GM19351 (cell line): ENCODE measurements at regions not wholly inside any gene's neighbourhood (a gene's known extent, or its start where the extent isn't known, plus 50 kb on each side); places are given as distances from the start of the nearest gene placed in this dataset.
"Not testable (repeated sequence)": the region's sequence is repeated elsewhere in the genome, so short reads cannot be mapped to it uniquely, and the experiment has no call there.

Source experiments
- ATAC-seq: cut with Tn5 transposase; IDR thresholded peaks from one replicate; pipeline ENCODE4 v1.9.1; 2021; ENCODE audit warnings: mild to moderate bottlenecking, moderate library complexity; ENCODE audit not compliant: unreplicated experiment

DNA sequence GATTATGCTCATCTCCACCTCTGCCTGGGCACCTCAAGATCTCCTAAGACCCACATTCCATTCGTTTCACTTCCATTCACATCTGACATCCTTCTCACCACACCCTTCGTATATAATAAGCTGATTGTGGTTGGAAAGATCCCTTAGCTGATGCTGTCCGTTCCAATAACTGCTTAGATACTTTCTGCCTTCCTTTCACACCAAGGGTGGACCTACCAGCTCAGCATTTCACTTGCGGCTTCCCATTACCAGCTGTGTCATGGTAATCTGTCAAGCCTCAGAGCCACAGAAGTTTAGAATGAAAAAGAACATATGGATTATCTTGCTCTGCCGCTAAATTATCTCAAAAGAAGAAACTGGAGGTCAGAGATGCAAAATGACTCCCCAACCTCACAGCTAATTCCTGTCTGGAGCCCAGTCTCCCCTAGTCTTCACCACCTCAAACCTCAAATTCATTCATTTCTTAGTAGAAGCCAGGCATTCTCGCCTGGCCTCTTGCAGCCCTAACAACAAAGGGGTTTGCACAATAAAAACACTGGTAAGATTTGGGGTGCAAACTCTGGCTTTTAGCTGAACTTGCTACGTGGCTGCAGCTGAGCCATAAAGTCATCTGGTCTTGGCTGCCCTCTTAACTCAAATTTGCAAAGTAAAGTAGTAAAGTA is 182.8 kb upstream of the HS3ST3A1 start:
- no peak for ATAC-seq

- no peak for ATAC-seq
Observed at GRCh38 chr17:13785981-13786598, 184.4 kb upstream of the HS3ST3A1 start.

DNA sequence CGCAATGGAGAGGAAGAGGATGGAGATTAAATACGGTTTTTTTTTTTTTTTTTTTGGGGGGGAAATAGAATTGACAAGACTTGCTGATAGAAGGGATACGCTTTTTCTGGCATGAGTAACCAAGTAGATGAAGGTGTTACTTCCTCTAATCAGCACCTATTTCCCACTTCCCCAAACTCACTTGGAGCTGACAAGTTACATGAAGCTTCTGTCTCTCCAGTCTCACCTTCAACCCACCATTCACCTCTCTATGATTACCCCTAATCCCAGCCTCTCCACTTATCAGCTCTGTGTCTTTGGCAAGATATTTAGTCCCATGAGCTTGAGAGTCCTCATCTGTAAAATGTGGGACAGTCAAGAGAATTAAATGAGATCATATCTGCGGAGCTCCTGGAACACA is 185.9 kb upstream of the HS3ST3A1 start:
- ATAC-seq: no peak

GRCh38 chr17:13788385-13788784 is 186.7 kb upstream of the HS3ST3A1 start:
- ATAC-seq: no peak

GRCh38 chr17:13792314-13792713 is 190.6 kb upstream of the HS3ST3A1 start:
- no peak for ATAC-seq

GRCh38 chr17:13793951-13794350 is 192.2 kb upstream of the HS3ST3A1 start:
- no peak for ATAC-seq

- no peak for ATAC-seq
Observed at GRCh38 chr17:13797863-13798262, 196.1 kb upstream of the HS3ST3A1 start.

DNA sequence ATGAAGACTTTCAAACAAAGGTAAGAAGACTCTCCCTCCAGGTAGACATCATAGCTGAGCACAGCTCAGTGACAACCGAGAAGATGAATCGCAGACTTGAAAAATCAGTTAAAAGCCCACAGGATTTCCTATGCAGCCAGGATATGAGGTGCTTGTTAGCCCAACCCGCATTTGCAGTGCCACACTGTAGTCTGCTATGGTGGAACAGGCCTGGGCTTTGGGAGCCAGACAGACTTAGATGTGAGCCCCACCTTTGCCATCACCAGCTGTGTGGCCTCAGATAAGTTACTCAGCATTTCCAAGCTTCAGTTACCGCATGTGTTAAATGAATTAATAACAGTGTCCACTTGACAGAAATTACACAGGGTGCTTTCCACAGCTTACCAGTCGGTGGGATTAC is 204.4 kb upstream of the HS3ST3A1 start:
- no peak for ATAC-seq

DNA sequence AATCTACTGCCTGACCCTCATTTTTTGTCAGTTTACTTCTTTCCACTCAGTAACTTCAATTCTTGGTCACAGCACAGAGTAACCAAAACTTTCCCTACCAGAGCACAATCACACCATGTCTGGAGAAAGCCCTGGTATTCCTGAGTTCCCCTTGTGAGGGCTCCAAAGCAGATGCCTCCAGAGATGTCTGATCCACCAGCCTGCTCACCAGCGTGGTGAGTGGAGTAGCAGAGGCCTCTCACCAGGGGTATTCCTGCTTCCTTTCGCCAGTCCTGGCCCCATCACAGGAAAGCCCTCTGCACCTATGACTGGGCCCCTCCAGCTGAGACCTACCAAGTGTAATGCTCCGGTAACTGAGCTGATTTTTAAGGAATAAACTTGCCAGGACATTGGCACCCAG is 205.4 kb upstream of the HS3ST3A1 start:
- no peak for ATAC-seq

DNA sequence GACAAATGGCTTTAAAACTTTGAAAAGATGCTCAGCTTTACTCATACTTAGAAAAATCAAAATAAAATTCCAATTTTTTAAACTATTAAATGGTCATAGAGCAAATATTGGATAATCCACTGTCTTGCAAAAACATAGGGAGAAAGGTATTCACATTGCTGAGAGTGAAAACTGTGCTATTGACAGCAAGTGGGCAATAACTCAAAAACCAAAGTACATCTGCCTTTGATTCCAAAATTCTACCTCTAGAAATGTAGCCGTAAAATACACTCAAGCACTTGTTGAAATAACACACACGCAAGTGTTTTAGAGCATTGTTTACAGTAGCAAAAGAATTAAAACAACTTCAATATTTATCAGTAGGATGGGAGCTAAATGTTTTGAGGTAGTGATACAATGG is 210.6 kb upstream of the HS3ST3A1 start:
- no peak for ATAC-seq

DNA sequence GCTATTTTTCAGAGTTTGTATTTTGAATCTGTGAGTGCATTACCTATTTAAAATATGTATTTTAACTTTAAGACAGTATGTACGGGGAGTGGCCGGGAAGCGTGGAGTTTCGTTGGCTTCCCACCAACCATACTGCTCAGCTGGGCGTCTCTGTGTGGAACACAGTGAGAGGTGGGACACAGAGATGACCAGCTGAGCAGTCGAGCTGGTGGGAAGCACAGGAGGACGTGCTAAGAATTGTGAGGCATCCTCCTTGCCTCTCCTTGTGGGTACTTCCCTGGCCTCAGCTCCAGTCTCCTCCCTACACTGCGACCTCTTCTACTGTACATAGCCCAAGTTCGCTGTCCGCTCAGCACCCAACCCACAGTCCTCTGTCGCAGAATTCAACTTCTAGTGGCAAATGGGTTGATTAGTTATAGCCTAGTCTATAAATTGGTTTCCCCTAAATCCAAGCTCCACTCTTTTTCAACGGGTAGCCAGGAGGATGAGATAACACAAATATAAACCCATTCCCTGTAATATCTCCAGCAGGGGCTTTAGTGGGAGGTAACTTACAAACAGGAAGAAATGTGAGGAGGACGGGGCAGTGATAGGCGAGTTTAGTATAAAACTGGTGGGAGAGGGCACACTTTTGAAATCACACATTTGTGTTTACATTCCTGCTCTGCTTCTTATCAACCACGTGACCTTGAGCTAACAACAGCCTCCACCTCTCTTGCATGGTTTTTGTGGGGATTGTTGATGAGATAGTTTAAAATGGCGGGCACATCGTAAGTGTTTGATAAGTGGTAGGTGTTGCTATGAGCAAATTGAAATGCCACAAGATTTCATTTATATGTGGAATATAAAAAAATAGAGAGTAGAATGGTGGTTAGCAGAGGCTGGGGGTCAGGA is 211.9 kb upstream of the HS3ST3A1 start:
- no peak for ATAC-seq

GRCh38 chr17:13822700-13823099 is 221.0 kb upstream of the HS3ST3A1 start:
- no peak for ATAC-seq

- ATAC-seq: no peak
Observed at GRCh38 chr17:13825526-13826040, 223.9 kb upstream of the HS3ST3A1 start.

DNA sequence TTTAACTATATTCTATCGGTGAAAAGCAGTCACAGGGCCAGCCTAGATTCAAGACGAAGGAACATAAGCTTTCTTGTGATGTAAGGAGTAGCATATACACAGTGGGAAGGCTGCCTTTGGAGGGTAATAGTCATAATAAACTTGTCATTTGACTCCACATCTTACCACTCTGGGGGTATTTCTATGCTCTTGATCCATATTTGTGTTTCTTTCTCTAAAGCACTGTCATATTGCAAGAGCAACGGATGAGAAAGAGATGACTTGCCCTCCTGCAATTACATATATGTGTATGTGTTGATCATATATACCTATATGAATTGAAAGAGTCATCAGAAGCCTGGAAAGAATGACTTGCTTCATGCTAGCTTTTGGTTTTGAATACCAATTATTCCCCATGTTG is 225.4 kb upstream of the HS3ST3A1 start:
- no peak for ATAC-seq

- ATAC-seq: no peak
Observed at GRCh38 chr17:13833921-13834320, 232.2 kb upstream of the HS3ST3A1 start.

GRCh38 chr17:13835151-13835550 is 233.4 kb upstream of the HS3ST3A1 start:
- no peak for ATAC-seq

DNA sequence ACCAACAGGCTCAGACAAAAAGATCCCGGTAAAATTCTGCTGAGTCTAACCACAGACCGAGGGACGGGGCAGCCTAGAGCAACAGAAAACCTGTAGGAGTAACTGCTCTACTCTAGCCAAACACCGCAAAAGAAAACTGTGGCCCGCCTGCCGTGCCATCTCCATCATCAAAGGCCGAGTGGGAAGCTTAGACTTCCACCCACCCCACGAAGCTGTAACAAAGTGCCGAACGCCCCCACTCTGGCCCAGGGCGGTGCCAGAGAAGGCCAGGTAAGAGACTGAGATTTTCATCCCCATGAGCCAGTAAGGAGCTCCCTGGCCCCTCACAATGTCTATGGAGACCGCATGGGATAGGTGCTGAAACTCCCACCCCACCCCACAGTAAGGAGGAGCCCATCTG is 231.9 kb upstream of the COX10 start:
- ATAC-seq: no peak

DNA sequence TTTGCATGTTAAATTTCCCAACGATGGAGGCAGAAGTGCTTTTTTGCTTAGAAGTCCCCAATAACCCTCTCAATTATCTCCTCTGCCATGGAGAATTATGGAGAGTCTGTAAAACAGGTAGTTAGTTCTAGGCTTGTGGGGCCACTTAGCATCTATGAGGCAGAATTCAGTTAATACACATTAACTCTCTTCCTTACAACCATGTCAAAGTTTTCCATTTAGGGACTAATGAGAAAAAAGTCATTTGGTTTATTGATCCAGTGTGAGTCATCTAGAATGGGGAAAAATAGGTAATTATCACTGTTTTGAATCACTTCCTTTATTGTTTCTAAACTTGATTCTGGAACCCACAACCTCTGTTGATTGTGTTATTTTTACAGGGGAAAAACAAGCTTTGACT is 229.1 kb upstream of the COX10 start:
- ATAC-seq: no peak

GRCh38 chr17:13843862-13844635 is 225.3 kb upstream of the COX10 start:
- no peak for ATAC-seq

DNA sequence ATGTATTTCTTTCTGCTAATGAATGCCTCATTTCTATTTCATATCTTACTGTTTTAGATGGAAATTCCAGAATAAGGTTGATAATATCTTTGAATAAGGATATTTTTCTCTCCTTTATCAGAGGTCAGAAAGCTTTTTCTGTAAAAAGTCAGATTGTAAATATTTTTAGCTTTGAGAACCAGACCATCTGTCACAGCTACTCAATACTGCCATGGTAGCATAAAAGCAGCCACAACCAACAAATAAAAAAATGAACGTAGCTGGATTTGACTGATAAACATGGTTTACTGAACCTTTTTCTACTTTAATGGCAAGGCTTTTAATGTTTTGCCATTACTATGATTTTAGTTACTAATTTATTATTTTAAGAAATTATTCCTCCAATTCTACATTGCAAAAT is 217.4 kb upstream of the COX10 start:
- no peak for ATAC-seq

DNA sequence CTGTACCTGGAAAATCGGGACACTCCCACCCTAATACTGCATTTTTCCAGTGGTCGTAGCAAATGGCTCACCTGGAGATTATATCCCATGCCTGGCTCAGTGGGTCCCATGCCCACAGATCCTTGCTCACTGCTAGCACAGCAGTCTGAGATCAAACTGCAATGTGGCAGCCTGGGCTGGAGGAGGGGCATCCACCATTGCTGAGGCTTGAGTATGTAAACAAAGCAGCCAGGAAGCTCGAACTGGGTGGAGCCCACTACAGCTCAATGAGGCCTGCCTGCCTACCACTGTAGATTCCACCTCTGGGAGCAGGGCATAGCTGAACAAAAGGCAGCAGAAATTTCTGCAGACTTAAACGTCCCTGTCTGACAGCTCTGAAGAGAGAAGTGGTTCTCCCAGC is 213.6 kb upstream of the COX10 start:
- not testable (repeated sequence) for ATAC-seq
